ENCODE measurements at regions not wholly inside any gene's neighbourhood (a gene's known extent, or its start where the extent isn't known, plus 50 kb on each side); places are given as distances from the start of the nearest gene placed in this dataset.

DNA sequence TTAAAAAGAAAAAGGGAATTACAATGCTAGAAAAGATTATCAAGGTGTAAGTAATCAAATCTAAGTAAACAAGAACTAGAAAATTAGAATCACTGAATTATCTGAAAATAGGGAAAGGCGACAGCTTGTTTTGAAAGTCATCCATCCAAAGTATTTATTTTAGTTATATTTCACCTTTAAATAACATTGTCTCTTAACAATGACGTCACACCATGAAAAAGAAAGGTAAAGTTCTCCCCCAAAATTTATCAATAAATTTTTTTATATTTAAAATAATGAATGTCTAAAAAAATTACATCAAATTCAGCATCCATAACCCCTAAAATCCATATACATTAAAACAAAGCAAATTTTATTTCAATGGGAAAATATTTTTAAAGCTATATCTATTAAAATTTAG, 223.2 kb downstream of the RERGL start:
- TF ChIP-seq, protein P1, sequence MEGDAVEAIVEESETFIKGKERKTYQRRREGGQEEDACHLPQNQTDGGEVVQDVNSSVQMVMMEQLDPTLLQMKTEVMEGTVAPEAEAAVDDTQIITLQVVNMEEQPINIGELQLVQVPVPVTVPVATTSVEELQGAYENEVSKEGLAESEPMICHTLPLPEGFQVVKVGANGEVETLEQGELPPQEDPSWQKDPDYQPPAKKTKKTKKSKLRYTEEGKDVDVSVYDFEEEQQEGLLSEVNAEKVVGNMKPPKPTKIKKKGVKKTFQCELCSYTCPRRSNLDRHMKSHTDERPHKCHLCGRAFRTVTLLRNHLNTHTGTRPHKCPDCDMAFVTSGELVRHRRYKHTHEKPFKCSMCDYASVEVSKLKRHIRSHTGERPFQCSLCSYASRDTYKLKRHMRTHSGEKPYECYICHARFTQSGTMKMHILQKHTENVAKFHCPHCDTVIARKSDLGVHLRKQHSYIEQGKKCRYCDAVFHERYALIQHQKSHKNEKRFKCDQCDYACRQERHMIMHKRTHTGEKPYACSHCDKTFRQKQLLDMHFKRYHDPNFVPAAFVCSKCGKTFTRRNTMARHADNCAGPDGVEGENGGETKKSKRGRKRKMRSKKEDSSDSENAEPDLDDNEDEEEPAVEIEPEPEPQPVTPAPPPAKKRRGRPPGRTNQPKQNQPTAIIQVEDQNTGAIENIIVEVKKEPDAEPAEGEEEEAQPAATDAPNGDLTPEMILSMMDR (IDR thresholded peaks at IDR 0.05 in 8 of 11, conservative IDR thresholded peaks at IDR 0.05 in 3 of 11): no peak
- TF ChIP-seq POLR2AphosphoS5 (IDR thresholded peaks at IDR 0.05): no peak
